SK-N-SH (cell line): ENCODE measurements at regions not wholly inside any gene's neighbourhood (a gene's known extent, or its start where the extent isn't known, plus 50 kb on each side); places are given as distances from the start of the nearest gene placed in this dataset.

Source experiments
- CTCF ChIA-PET: fragments of 300-600, 350-600 bp; formaldehyde crosslinking; extraction: SDS; loops from one replicate; lab custom pipeline; 2021; lab: Yijun Ruan, JAX
- POLR2A ChIA-PET: fragments of 350-600 bp; sonication (Branson Sonifier 250); formaldehyde crosslinking; extraction: SDS; loops from one replicate; lab custom pipeline; 2020; ENCODE audit warnings: antibody characterized with exemption, inconsistent platforms; lab: Yijun Ruan, JAX
- DNase-seq: peaks from one replicate; pipeline ENCODE4 v3.0.0; 2012
- H2AFZ ChIP-seq: fragments of 200-600 bp; sonication (generic); 2 replicates; pipeline ENCODE4 v1.8.1; 2016; ENCODE audit warnings: antibody characterized with exemption, mild to moderate bottlenecking, low read depth
- H3F3A ChIP-seq: fragments of 200-600 bp; sonication (generic); replicated peaks from 2 replicates; pipeline ENCODE3; 2016; ENCODE audit warnings: antibody characterized with exemption, mild to moderate bottlenecking; ENCODE audit not compliant: insufficient read depth
- H3K27ac ChIP-seq, 2 experiments: fragments of 200-500 bp in 1 of 2; fragments of 200-600 bp in 1 of 2; sonication (Bioruptor generic) in 1 of 2; sonication (generic), shearing (Covaris generic) in 1 of 2; 2 replicates each; pipeline versions ENCODE4 v1.5.1 to v1.6.1; 2014 to 2016; ENCODE audit warnings: low read depth in 2 of 2, inconsistent platforms in 1 of 2, low read length in 1 of 2, mild to moderate bottlenecking in 1 of 2, mixed read lengths in 1 of 2
- H3K27me3 ChIP-seq: fragments of 200-600 bp; sonication (generic), shearing (Covaris generic); 2 replicates; pipeline ENCODE4 v1.6.1; 2016; ENCODE audit warnings: mixed run types; ENCODE audit not compliant: insufficient read depth
- H3K36me3 ChIP-seq, 2 experiments: fragments of 200-500 bp in 1 of 2; fragments of 200-600 bp in 1 of 2; sonication (Bioruptor generic) in 1 of 2; sonication (generic) in 1 of 2; replicated peaks in 1 of 2; 2 replicates each; pipeline versions ENCODE3 to v1.5.1; 2014 to 2016; ENCODE audit warnings: low read length in 1 of 2, mild to moderate bottlenecking in 1 of 2; ENCODE audit not compliant: insufficient read depth in 2 of 2, control insufficient read depth in 1 of 2
- H3K4me1 ChIP-seq, 2 experiments: fragments of 200-500 bp in 1 of 2; fragments of 200-600 bp in 1 of 2; sonication (Bioruptor generic) in 1 of 2; sonication (generic), shearing (Covaris generic) in 1 of 2; 2 replicates each; pipeline versions ENCODE4 v1.5.1 to v1.6.1; 2014 to 2016; ENCODE audit warnings: low read depth in 1 of 2, low read length in 1 of 2, mixed run types in 1 of 2; ENCODE audit not compliant: insufficient read depth in 2 of 2, control insufficient read depth in 1 of 2
- H3K4me2 ChIP-seq: fragments of 200-600 bp; sonication (generic), shearing (Covaris generic); 2 replicates; pipeline ENCODE4 v1.6.1; 2017; ENCODE audit warnings: mixed run types
- H3K4me3 ChIP-seq, 2 experiments: fragments of 200-500 bp in 1 of 2; fragments of 200-600 bp in 1 of 2; sonication (Bioruptor generic) in 1 of 2; sonication (generic), shearing (Covaris generic) in 1 of 2; 2 replicates each; pipeline versions ENCODE4 v1.5.1 to v1.8.1; 2014 to 2016; ENCODE audit warnings: low read depth in 2 of 2, inconsistent platforms in 1 of 2, low read length in 1 of 2, mild to moderate bottlenecking in 1 of 2, mixed read lengths in 1 of 2, moderate library complexity in 1 of 2
- H3K79me2 ChIP-seq: fragments of 200-600 bp; sonication (generic); 2 replicates; pipeline ENCODE4 v1.8.1; 2017; ENCODE audit warnings: mild to moderate bottlenecking; ENCODE audit not compliant: insufficient read depth
- H3K9ac ChIP-seq: fragments of 200-600 bp; sonication (generic); 2 replicates; pipeline ENCODE4 v1.6.1; 2017; ENCODE audit warnings: mixed run types
- H3K9me2 ChIP-seq: fragments of 200-600 bp; sonication (generic); 2 replicates; pipeline ENCODE4 v1.6.1; 2017; ENCODE audit warnings: mixed run types
- H3K9me3 ChIP-seq: fragments of 200-600 bp; sonication (generic); 2 replicates; pipeline ENCODE4 v1.6.1; 2017; ENCODE audit warnings: mixed run types, mild to moderate bottlenecking, moderate library complexity
- H4K20me1 ChIP-seq: fragments of 200-600 bp; sonication (generic); 2 replicates; pipeline ENCODE4 v1.6.1; 2017; ENCODE audit warnings: mild to moderate bottlenecking, mixed run types; ENCODE audit not compliant: insufficient read depth
- CHD2 ChIP-seq: fragments of 150-350 bp; IDR thresholded peaks from 2 replicates; pipeline ENCODE4 v1.6.1; 2018; ENCODE audit warnings: low read length; ENCODE audit not compliant: partially characterized antibody
- ELF1 ChIP-seq: IDR thresholded peaks from 2 replicates; pipeline ENCODE4 v1.4.0; 2012
- EZH2phosphoT487 ChIP-seq: fragments of 200-600 bp; sonication (generic); IDR thresholded peaks from 2 replicates; pipeline ENCODE4 v1.6.1; 2017; ENCODE audit warnings: low read depth, mixed run types, mild to moderate bottlenecking, antibody characterized with exemption, moderate library complexity, borderline replicate concordance
- FOSL2 ChIP-seq: IDR thresholded peaks from 2 replicates; pipeline ENCODE4 v1.4.0; 2012; ENCODE audit warnings: low read depth, mild to moderate bottlenecking, moderate library complexity, borderline replicate concordance
- FOXJ3 ChIP-seq: sonication (generic); formaldehyde crosslinking; IDR thresholded peaks from 2 replicates; pipeline ENCODE4 v1.5.1; 2020; ENCODE audit warnings: mild to moderate bottlenecking, missing genetic modification reagents
- FOXM1 ChIP-seq: IDR thresholded peaks from 2 replicates; pipeline ENCODE4 v1.4.0; 2012; ENCODE audit warnings: low read depth, mild to moderate bottlenecking
- GATA2 ChIP-seq: sonication (generic); formaldehyde crosslinking; IDR thresholded peaks from 2 replicates; pipeline ENCODE4 v1.5.0; 2020; ENCODE audit warnings: mild to moderate bottlenecking, missing genetic modification reagents
- MAX ChIP-seq: IDR thresholded peaks from 2 replicates; pipeline ENCODE4 v1.4.0; 2012; ENCODE audit warnings: low read depth
- NFIC ChIP-seq: IDR thresholded peaks from 2 replicates; pipeline ENCODE4 v1.4.0; 2012; ENCODE audit warnings: borderline replicate concordance
- RCOR1 ChIP-seq: fragments of 150-350 bp; IDR thresholded peaks from 2 replicates; pipeline ENCODE4 v1.6.1; 2017; ENCODE audit warnings: antibody characterized with exemption, low read length
- RFX5 ChIP-seq: IDR thresholded peaks from 2 replicates; pipeline ENCODE4 v1.6.1; 2012; ENCODE audit warnings: mild to moderate bottlenecking, improper control_type of control experiment, low read length
- RXRA ChIP-seq: IDR thresholded peaks from 2 replicates; pipeline ENCODE4 v1.4.0; 2012; ENCODE audit warnings: low read depth, mild to moderate bottlenecking, borderline replicate concordance
- SIN3A ChIP-seq: IDR thresholded peaks from 2 replicates; pipeline ENCODE4 v1.6.1; 2012; ENCODE audit warnings: low read depth, mild to moderate bottlenecking, low read length, moderate library complexity, borderline replicate concordance
- TAF1 ChIP-seq: IDR thresholded peaks from 2 replicates; pipeline ENCODE4 v1.6.1; 2012; ENCODE audit warnings: low read depth, mild to moderate bottlenecking, low read length, moderate library complexity, borderline replicate concordance
- TCF12 ChIP-seq: IDR thresholded peaks from 2 replicates; pipeline ENCODE4 v1.4.0; 2012
- TEAD4 ChIP-seq: IDR thresholded peaks from 2 replicates; pipeline ENCODE4 v1.4.0; 2012; ENCODE audit warnings: mild to moderate bottlenecking, borderline replicate concordance; ENCODE audit not compliant: insufficient read depth
- YY1 ChIP-seq: IDR thresholded peaks from 2 replicates; pipeline ENCODE4 v1.4.0; 2012; ENCODE audit warnings: low read depth, mild to moderate bottlenecking
- ZBTB33 ChIP-seq: IDR thresholded peaks from 2 replicates; pipeline ENCODE4 v1.4.0; 2012; ENCODE audit warnings: low read depth, borderline replicate concordance
- WGBS: methylation state at CpG from one replicate; pipeline ENCODE4 v1.1.6; 2017; ENCODE audit warnings: low lambda C conversion rate; 5-methylcytosine and 5-hydroxymethylcytosine counted together
- TF ChIP-seq, protein P1 (sequence below): fragments of 150-350 bp; IDR thresholded peaks from 2 replicates; pipeline ENCODE4 v1.6.1; 2016; ENCODE audit warnings: mild to moderate bottlenecking, low read depth, low read length
- TF ChIP-seq, protein P2 (sequence below): fragments of 200-600 bp; sonication (generic); IDR thresholded peaks from 2 replicates; pipeline ENCODE4 v1.6.1; 2017; ENCODE audit warnings: antibody characterized with exemption, mild to moderate bottlenecking, moderate library complexity
- TF ChIP-seq, protein P3 (sequence below): IDR thresholded peaks from 2 replicates; pipeline ENCODE4 v1.4.0; 2012; ENCODE audit warnings: low read depth, borderline replicate concordance

DNA sequence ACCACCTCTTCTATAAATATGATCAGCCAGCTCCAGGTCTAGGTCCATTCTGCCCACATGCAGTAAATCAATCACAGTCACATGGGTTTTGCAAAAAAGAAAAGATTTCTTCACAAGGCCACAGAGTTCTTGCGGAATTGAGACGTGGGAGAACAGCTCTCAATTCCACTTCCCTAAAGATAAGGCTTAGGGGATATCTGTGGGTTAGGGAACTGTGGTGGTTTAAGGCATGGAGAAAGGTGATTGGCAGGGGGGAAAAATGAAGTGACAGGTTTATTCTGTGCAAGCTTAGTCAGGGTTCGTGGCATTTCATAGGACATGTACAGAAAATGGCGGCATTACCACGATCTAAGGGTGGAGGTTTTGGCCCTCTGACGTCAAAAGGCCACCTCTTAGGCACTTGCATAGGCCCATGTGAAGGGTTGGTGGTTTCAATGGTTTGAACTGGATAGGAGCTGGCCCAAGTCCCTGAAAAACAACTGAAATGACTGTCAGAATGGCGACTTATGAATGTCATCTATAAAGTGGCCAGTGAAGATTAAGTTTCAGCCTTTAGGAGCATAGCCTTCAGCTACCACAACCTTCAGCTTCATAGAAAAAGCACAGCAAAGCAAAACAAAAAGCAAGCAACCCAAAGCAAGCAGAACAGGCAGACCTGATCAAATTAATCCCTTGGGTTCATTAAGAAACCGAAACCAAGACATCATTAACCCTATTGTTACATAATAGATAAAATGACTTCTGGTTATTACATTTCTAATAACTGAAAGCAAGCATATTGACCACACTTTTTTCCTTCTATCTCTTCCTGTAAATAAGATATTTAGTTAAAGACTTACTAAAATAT, 289.8 kb upstream of the SFRP2 start:
- Histone ChIP-seq H3K79me2 (no peaks in the 10 kb centered on the region), H3K9me2 (no peaks in the 10 kb centered on the region), H3K4me1 (no peaks in the 10 kb centered on the region), H2AFZ (no peak overlapping the region), H3K36me3 (no peaks in the 10 kb centered on the region), H3K4me2 (no peak overlapping the region), H3K27ac (no peak overlapping the region), H3K9me3 (no peaks in the 10 kb centered on the region), H3K27me3 (no peaks in the 10 kb centered on the region; the same call in 1 of the 2 replicates), H3K4me3 (no peak overlapping the region), H3F3A (no peaks in the 10 kb centered on the region)
- DNase-seq = no peak
- ChIA-PET CTCF (interaction anchor here (1.0 kb wide), 1 partner anchor 8 kb away, joined by 3 read pairs; no protein-coding TSS in a partner anchor), POLR2A (no interaction called here)
- WGBS = 6% methylated on average over 8 of the region's 8 CpGs
- TF ChIP-seq NFIC (no peak), FOXM1 (no peak), GATA2 (CRISPR knock-in tag) (no peak), ZBTB33 (no peak), FOXJ3 (CRISPR knock-in tag) (no peak), RFX5 (no peak), ELF1 (no peak), YY1 (no peak)
- TF ChIP-seq, all 33 proteins: peak for 0
- H3K9ac ChIP-seq = no peak overlapping the region
- no peaks in the 10 kb centered on the region for H4K20me1 ChIP-seq

GRCh38 chr4:154076921-154077320, 288.0 kb upstream of the SFRP2 start:
- Histone ChIP-seq H3K4me3 (no peak overlapping the region), H3K36me3 (no peaks in the 10 kb centered on the region), H3K79me2 (no peaks in the 10 kb centered on the region), H3K4me1 (no peaks in the 10 kb centered on the region), H3K9me3 (no peaks in the 10 kb centered on the region), H3F3A (no peaks in the 10 kb centered on the region), H3K4me2 (no peak overlapping the region), H3K27ac (no peak overlapping the region), H3K9ac (no peak overlapping the region), H2AFZ (no peak overlapping the region), H3K27me3 (no peaks in the 10 kb centered on the region; the same call in 1 of the 2 replicates), H4K20me1 (no peaks in the 10 kb centered on the region), H3K9me2 (no peaks in the 10 kb centered on the region)
- no peak for DNase-seq
- POLR2A ChIA-PET = no interaction called here
- CTCF ChIA-PET = no interaction called here
- 3% methylated on average over 4 of the region's 4 CpGs for WGBS
- no peak for TF ChIP-seq RCOR1
- TF ChIP-seq, protein P1, sequence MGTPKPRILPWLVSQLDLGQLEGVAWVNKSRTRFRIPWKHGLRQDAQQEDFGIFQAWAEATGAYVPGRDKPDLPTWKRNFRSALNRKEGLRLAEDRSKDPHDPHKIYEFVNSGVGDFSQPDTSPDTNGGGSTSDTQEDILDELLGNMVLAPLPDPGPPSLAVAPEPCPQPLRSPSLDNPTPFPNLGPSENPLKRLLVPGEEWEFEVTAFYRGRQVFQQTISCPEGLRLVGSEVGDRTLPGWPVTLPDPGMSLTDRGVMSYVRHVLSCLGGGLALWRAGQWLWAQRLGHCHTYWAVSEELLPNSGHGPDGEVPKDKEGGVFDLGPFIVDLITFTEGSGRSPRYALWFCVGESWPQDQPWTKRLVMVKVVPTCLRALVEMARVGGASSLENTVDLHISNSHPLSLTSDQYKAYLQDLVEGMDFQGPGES = no peak
- TF ChIP-seq YY1 = no peak
- TF ChIP-seq EZH2phosphoT487 = no peak
- TF ChIP-seq RXRA = no peak
- TF ChIP-seq CHD2 = no peak
- TF ChIP-seq, protein P2, sequence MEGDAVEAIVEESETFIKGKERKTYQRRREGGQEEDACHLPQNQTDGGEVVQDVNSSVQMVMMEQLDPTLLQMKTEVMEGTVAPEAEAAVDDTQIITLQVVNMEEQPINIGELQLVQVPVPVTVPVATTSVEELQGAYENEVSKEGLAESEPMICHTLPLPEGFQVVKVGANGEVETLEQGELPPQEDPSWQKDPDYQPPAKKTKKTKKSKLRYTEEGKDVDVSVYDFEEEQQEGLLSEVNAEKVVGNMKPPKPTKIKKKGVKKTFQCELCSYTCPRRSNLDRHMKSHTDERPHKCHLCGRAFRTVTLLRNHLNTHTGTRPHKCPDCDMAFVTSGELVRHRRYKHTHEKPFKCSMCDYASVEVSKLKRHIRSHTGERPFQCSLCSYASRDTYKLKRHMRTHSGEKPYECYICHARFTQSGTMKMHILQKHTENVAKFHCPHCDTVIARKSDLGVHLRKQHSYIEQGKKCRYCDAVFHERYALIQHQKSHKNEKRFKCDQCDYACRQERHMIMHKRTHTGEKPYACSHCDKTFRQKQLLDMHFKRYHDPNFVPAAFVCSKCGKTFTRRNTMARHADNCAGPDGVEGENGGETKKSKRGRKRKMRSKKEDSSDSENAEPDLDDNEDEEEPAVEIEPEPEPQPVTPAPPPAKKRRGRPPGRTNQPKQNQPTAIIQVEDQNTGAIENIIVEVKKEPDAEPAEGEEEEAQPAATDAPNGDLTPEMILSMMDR = no peak
- TF ChIP-seq FOXM1 = no peak
- no peak for TF ChIP-seq SIN3A
- no peak for TF ChIP-seq NFIC
- TF ChIP-seq TEAD4 = no peak
- TF ChIP-seq, protein P3, sequence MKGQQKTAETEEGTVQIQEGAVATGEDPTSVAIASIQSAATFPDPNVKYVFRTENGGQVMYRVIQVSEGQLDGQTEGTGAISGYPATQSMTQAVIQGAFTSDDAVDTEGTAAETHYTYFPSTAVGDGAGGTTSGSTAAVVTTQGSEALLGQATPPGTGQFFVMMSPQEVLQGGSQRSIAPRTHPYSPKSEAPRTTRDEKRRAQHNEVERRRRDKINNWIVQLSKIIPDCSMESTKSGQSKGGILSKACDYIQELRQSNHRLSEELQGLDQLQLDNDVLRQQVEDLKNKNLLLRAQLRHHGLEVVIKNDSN = no peak
- no peak for TF ChIP-seq TCF12
- TF ChIP-seq MAX = no peak
- TF ChIP-seq TAF1 = no peak
- no peak for TF ChIP-seq FOSL2
